Lower leg skin (tissue), 4 donors: ENCODE measurements at regions not wholly inside any gene's neighbourhood (a gene's known extent, or its start where the extent isn't known, plus 50 kb on each side); places are given as distances from the start of the nearest gene placed in this dataset.
"Not testable (repeated sequence)": the region's sequence is repeated elsewhere in the genome, so short reads cannot be mapped to it uniquely, and the experiment has no call there.

ENCODE experiments used
- DNase-seq, 2 donors: peaks; one replicate each; pipeline ENCODE4 v3.0.0-alpha.2; 2019; ENCODE audit warnings: low spot score in 2 of 2
- H3K4me3 ChIP-seq: fragments of 200-600 bp; sonication (generic); 2 replicates; pipeline ENCODE4 v1.5.1; 2017; ENCODE audit warnings: mild to moderate bottlenecking, low read depth; ENCODE audit not compliant: poor library complexity, severe bottlenecking
- CTCF ChIP-seq, 3 donors: fragments of 450-650 bp; IDR thresholded peaks; one replicate each; pipeline ENCODE4 v1.5.1; 2016; ENCODE audit warnings: antibody characterized with exemption in 3 of 3, mild to moderate bottlenecking in 3 of 3, moderate library complexity in 2 of 3
- POLR2A ChIP-seq, 2 donors: fragments of 450-650 bp; IDR thresholded peaks; one replicate each; pipeline ENCODE4 v1.6.1; 2016 to 2017; ENCODE audit warnings: antibody characterized with exemption in 2 of 2, mild to moderate bottlenecking in 1 of 2, moderate library complexity in 1 of 2
- WGBS, 2 donors: methylation state at CpG; one replicate each; pipeline ENCODE4 v1.1.5; 2018; 5-methylcytosine and 5-hydroxymethylcytosine counted together
- intact Hi-C: fragments of 100-400 bp; cut with DNase I; formaldehyde crosslinking; loops from one replicate; pipeline ENCODE4 v1.15.0; 2023; ENCODE audit warnings: low total_unique reads

- H3K4me3 ChIP-seq = no peak overlapping the region
- TF ChIP-seq CTCF (IDR thresholded peaks at IDR 0.05) (no peak), POLR2A (IDR thresholded peaks at IDR 0.05) (no peak)
- WGBS, 2 donors = 58 to 59% methylated on average over 3 of the region's 3 CpGs
- intact Hi-C loops = no loop called here
- no peak for DNase-seq
Observed at GRCh38 chr15:81729340-81729739, 316.5 kb downstream of the MEX3B start.

GRCh38 chr15:81728726-81729125 lies 317.1 kb downstream of the MEX3B start:
- no peak for DNase-seq
- H3K4me3 ChIP-seq = no peak overlapping the region
- TF ChIP-seq POLR2A (IDR thresholded peaks at IDR 0.05) (no peak), CTCF (IDR thresholded peaks at IDR 0.05) (no peak)
- intact Hi-C loops = no loop called here

- 68 to 91% methylated on average over 1 of the region's 1 CpG for WGBS, 2 donors
- no peak for DNase-seq
- TF ChIP-seq CTCF (IDR thresholded peaks at IDR 0.05) = no peak
- TF ChIP-seq POLR2A (IDR thresholded peaks at IDR 0.05) = no peak
- H3K4me3 ChIP-seq = no peak overlapping the region
- intact Hi-C loops = no loop called here
Observed at GRCh38 chr15:81725590-81725989, 320.2 kb downstream of the MEX3B start.

- no peak overlapping the region for H3K4me3 ChIP-seq
- no peak for TF ChIP-seq POLR2A (IDR thresholded peaks at IDR 0.05)
- 52 to 55% methylated on average over 2 of the region's 2 CpGs for WGBS, 2 donors
- no peak for DNase-seq
- intact Hi-C loops = no loop called here
Observed at GRCh38 chr15:81724536-81724935, 321.3 kb downstream of the MEX3B start.

GRCh38 chr15:81723701-81724100 lies 322.1 kb downstream of the MEX3B start:
- WGBS, 2 donors = 44 to 51% methylated on average over 3 of the region's 3 CpGs
- TF ChIP-seq POLR2A (IDR thresholded peaks at IDR 0.05) (no peak), CTCF (IDR thresholded peaks at IDR 0.05) (no peak)
- intact Hi-C loops = no loop called here
- no peak overlapping the region for H3K4me3 ChIP-seq
- DNase-seq = peak in 1 of 2 donors; percentile 43

GRCh38 chr15:81723113-81723651 lies 322.6 kb downstream of the MEX3B start:
- TF ChIP-seq CTCF (IDR thresholded peaks at IDR 0.05) = no peak
- TF ChIP-seq POLR2A (IDR thresholded peaks at IDR 0.05) = no peak
- intact Hi-C loops = no loop called here
- WGBS, 2 donors = 45 to 55% methylated on average over 5 of the region's 5 CpGs
- H3K4me3 ChIP-seq = no peak overlapping the region
- no peak for DNase-seq

GRCh38 chr15:81716468-81716867 lies 329.4 kb downstream of the MEX3B start:
- intact Hi-C loops, DNase-seq, H3K4me3 ChIP-seq: not testable (repeated sequence)
- WGBS, 2 donors = 90 to 93% methylated on average over 2 of the region's 2 CpGs
